HG03342 (cell line): ENCODE measurements at regions not wholly inside any gene's neighbourhood (a gene's known extent, or its start where the extent isn't known, plus 50 kb on each side); places are given as distances from the start of the nearest gene placed in this dataset.
A peak's percentile ranks its signal among the peaks of the same experiment; 100 is the strongest.
"Not testable (repeated sequence)": the region's sequence is repeated elsewhere in the genome, so short reads cannot be mapped to it uniquely, and the experiment has no call there.

Source experiments
- ATAC-seq: cut with Tn5 transposase; IDR thresholded peaks from one replicate; pipeline ENCODE4 v1.9.1; 2021; ENCODE audit warnings: mild to moderate bottlenecking, moderate library complexity; ENCODE audit not compliant: unreplicated experiment

GRCh38 chr11:46223252-46223513 lies 54.3 kb upstream of the CREB3L1 start:
- ATAC-seq = no peak

- no peak for ATAC-seq
These were observed 54.8 kb upstream of the CREB3L1 start for GRCh38 chr11:46222490-46223251.

GRCh38 chr11:46220313-46220712 lies 57.1 kb upstream of the CREB3L1 start:
- ATAC-seq = no peak

- no peak for ATAC-seq
These were observed 60.7 kb upstream of the CREB3L1 start for GRCh38 chr11:46216765-46217089.

- ATAC-seq = peak; percentile 44
These were observed 61.3 kb upstream of the CREB3L1 start for GRCh38 chr11:46216019-46216764.

- no peak for ATAC-seq
These were observed 62.1 kb upstream of the CREB3L1 start for GRCh38 chr11:46215208-46215931.

GRCh38 chr11:46212720-46213119 lies 64.7 kb upstream of the CREB3L1 start:
- ATAC-seq = no peak

- no peak for ATAC-seq
These were observed 66.6 kb upstream of the CREB3L1 start for GRCh38 chr11:46210856-46211255.

- no peak for ATAC-seq
These were observed 67.3 kb upstream of the CREB3L1 start for GRCh38 chr11:46210133-46210636.

- not testable (repeated sequence) for ATAC-seq
These were observed 67.8 kb upstream of the CREB3L1 start for GRCh38 chr11:46209624-46210023.

GRCh38 chr11:46208803-46209202 lies 68.7 kb upstream of the CREB3L1 start:
- ATAC-seq = no peak

GRCh38 chr11:46207270-46207669 lies 70.2 kb upstream of the CREB3L1 start:
- no peak for ATAC-seq

GRCh38 chr11:46204415-46204814 lies 73.0 kb upstream of the CREB3L1 start:
- ATAC-seq = not testable (repeated sequence)

GRCh38 chr11:46203746-46204145 lies 73.7 kb upstream of the CREB3L1 start:
- ATAC-seq = no peak

- no peak for ATAC-seq
These were observed 74.6 kb upstream of the CREB3L1 start for GRCh38 chr11:46202696-46203391.

- ATAC-seq = no peak
These were observed 75.3 kb upstream of the CREB3L1 start for GRCh38 chr11:46202149-46202548.

GRCh38 chr11:46200537-46201281 lies 76.8 kb upstream of the CREB3L1 start:
- no peak for ATAC-seq

GRCh38 chr11:46198245-46199240 lies 77.3 kb upstream of the PHF21A start:
- no peak for ATAC-seq

GRCh38 chr11:46197421-46197820 lies 76.2 kb upstream of the PHF21A start:
- ATAC-seq = no peak
